ENCODE measurements at regions not wholly inside any gene's neighbourhood (a gene's known extent, or its start where the extent isn't known, plus 50 kb on each side); places are given as distances from the start of the nearest gene placed in this dataset.

DNA sequence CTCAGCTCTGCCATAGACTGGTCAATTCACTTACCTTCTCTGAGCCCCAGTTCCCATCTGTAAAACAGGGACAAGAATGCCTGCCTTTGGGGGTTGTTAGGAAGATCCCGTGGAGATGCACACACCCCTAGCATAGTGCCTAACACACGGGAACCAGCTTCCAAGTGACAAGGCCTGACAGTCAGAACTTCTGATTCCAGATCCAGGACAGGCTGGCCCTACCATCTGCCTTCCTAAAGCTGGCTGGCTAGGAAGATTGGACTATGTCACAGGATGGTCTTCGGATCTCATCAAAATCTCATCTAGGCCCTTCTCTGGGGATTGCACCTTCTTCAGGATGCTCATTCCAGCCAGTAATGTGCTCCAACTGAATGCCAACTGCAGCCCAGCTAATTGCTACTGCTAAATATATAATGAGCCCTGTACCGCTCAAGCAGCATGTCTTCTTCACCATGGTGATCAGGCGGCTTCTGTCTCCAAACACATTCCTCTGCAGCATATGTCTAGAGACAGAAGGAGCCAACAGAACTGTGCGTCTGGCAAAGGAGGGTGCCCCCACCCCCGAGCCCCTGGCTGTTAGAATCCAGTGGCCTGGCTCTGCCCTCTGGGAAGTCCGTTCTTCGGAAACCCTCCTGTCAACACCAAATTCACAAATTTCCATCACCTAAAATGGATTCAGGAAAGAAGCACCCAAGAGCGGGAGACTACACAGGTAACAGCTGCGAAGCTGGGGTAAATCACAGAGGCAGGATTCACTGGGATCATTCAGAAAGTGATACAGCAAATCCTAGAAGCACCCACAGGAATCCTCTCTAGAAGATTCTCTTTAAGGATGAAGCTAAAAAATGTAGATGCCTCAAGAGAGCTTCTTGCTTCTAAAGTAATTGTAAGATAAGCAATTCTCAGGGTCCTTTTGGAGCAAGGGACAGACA is 142.1 kb upstream of the EEPD1 start:
- no peak for DNase-seq (ENCODE audit: low spot score in 2 of 2)
- intact Hi-C loops (cut with DNase I; ENCODE audit: low total_unique reads): no loop called here
- H3K4me3 ChIP-seq: no peak overlapping the region
- H3K4me1 ChIP-seq: no peaks in the 10 kb centered on the region
- no peaks in the 10 kb centered on the region for H3K36me3 ChIP-seq
- H3K9me3 ChIP-seq: no peaks in the 10 kb centered on the region
- no peak overlapping the region for H3K27ac ChIP-seq
- H3K27me3 ChIP-seq: no peaks in the 10 kb centered on the region
- TF ChIP-seq POLR2A (IDR thresholded peaks at IDR 0.05): no peak
- TF ChIP-seq, protein P1, sequence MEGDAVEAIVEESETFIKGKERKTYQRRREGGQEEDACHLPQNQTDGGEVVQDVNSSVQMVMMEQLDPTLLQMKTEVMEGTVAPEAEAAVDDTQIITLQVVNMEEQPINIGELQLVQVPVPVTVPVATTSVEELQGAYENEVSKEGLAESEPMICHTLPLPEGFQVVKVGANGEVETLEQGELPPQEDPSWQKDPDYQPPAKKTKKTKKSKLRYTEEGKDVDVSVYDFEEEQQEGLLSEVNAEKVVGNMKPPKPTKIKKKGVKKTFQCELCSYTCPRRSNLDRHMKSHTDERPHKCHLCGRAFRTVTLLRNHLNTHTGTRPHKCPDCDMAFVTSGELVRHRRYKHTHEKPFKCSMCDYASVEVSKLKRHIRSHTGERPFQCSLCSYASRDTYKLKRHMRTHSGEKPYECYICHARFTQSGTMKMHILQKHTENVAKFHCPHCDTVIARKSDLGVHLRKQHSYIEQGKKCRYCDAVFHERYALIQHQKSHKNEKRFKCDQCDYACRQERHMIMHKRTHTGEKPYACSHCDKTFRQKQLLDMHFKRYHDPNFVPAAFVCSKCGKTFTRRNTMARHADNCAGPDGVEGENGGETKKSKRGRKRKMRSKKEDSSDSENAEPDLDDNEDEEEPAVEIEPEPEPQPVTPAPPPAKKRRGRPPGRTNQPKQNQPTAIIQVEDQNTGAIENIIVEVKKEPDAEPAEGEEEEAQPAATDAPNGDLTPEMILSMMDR (IDR thresholded peaks at IDR 0.05): no peak

DNA sequence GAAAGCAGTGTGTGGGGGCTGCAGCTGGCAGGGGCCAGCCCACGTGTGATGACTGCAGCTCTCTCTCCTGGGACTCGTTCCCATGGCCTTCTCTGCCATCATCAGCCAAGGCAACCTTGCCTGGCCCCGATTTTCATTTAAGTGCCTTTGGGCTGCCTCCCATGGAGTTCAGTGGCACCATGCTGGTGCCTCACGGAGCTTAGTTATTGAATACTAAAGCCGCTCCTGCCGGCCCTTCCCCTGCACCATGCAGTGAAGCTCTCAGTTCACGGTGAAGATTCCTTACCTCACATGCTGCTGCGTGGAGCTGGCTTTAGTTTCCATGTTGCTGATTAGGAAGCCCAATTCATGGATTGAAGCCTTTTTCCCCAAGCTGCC is 141.5 kb upstream of the EEPD1 start:
- no peak for DNase-seq (ENCODE audit: low spot score in 2 of 2)
- H3K36me3 ChIP-seq: no peaks in the 10 kb centered on the region
- H3K4me3 ChIP-seq: no peak overlapping the region
- intact Hi-C loops (cut with DNase I; ENCODE audit: low total_unique reads): no loop called here
- no peaks in the 10 kb centered on the region for H3K4me1 ChIP-seq
- no peaks in the 10 kb centered on the region for H3K9me3 ChIP-seq
- TF ChIP-seq POLR2AphosphoS5 (IDR thresholded peaks at IDR 0.05) (no peak), POLR2A (IDR thresholded peaks at IDR 0.05) (no peak)
- TF ChIP-seq, protein P1 (IDR thresholded peaks at IDR 0.05): no peak
- no peaks in the 10 kb centered on the region for H3K27me3 ChIP-seq
- H3K27ac ChIP-seq: no peak overlapping the region

DNA sequence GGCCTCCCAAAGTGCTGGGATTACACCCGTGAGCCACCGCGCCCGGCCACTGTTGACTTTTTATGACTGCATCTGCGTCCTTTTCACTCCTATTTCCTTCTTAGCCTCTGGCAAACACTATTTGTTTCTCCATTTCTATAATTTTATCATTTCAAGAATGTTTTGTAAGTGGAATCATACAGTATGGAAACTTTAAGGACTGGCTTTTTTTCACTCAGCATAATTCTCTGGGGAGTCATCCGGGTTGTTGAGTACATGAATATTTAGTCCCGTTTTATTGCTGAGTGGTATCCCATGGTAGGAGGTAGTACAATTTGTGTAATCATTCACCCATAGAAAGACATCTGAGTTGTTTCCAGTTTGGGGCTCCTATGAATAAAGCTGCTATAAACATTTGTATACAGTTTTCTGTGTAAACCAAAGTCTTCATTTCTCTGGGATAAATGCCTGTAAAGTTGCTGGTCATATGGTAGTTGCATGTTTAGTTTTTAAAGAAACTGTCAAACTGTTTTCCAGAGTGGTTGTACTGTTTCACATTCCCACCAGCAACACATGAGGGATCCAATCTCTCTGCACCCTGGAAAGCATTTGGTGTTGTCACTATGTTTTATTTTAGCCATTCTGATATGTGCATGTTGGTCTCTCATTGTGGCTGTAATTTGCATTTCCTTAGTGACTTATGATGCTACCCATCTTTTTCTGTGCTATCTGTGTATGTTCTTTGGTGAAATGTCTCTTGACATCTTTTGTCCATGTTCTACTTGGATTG is 139.6 kb upstream of the EEPD1 start:
- TF ChIP-seq POLR2AphosphoS5 (IDR thresholded peaks at IDR 0.05): no peak
- TF ChIP-seq, protein P1 (IDR thresholded peaks at IDR 0.05): no peak
- no peak for TF ChIP-seq POLR2A (IDR thresholded peaks at IDR 0.05)
- Histone ChIP-seq H3K27me3 (no peaks in the 10 kb centered on the region), H3K27ac (no peak overlapping the region)

DNA sequence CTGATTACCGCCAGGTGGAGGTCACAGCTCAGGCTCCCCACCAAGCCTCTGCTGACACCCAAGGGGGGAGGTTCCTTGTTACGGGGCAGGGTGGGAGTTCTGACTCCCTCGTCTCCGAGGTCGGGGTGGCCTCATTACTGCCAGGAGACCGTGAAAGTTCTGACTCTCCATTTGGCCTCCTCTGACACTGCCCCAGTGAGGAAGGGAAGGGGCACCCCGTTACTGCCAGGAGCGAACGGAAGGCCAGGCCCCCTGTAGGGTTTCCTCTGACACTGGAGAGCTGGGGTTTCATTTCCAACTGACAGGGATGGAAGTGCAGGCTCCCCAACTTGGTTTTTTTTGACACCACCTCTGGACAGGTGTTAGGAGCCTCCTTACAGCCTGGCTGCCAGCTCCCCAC is 138.1 kb upstream of the EEPD1 start:
- Histone ChIP-seq H3K4me3 (no peak overlapping the region), H3K36me3 (no peaks in the 10 kb centered on the region), H3K4me1 (no peaks in the 10 kb centered on the region), H3K9me3 (no peaks in the 10 kb centered on the region), H3K27me3 (no peaks in the 10 kb centered on the region), H3K27ac (no peak overlapping the region)
- DNase-seq (ENCODE audit: low spot score in 2 of 2): no peak
- TF ChIP-seq POLR2AphosphoS5 (IDR thresholded peaks at IDR 0.05) (no peak), POLR2A (IDR thresholded peaks at IDR 0.05) (no peak)
- TF ChIP-seq, protein P1 (IDR thresholded peaks at IDR 0.05): no peak
- intact Hi-C loops (cut with DNase I; ENCODE audit: low total_unique reads): no loop called here

More for the DNA sequence above, 139.6 kb upstream of the EEPD1 start:
- Histone ChIP-seq H3K9me3 (no peaks in the 10 kb centered on the region), H3K36me3 (no peaks in the 10 kb centered on the region), H3K4me1 (no peaks in the 10 kb centered on the region), H3K4me3 (no peak overlapping the region)
- intact Hi-C loops (cut with DNase I; ENCODE audit: low total_unique reads): no loop called here
- no peak for DNase-seq (ENCODE audit: low spot score in 2 of 2)

DNA sequence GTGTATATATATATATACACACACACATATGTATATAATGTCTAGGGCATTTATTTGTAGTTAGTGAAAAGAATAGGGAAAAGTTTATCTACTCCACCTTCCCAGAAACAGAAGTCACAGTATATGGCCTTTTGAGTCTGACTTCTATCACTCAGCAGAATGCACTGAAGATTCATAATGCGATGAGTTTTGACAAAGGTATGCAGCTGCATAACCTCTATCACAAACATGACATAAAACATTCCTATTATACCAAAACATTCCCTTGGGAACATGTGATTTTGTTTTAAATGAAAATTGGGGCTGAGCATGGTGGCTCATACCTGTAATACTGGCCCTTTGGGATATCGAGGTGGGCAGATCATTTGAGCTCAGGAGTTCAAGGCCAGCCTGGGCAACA is 137.3 kb upstream of the EEPD1 start:
- Histone ChIP-seq H3K36me3 (no peaks in the 10 kb centered on the region), H3K27me3 (no peaks in the 10 kb centered on the region), H3K4me1 (no peaks in the 10 kb centered on the region), H3K27ac (no peak overlapping the region), H3K9me3 (no peaks in the 10 kb centered on the region), H3K4me3 (no peak overlapping the region)
- no peak for TF ChIP-seq POLR2A (IDR thresholded peaks at IDR 0.05)
- no peak for TF ChIP-seq POLR2AphosphoS5 (IDR thresholded peaks at IDR 0.05)
- TF ChIP-seq, protein P1 (IDR thresholded peaks at IDR 0.05): no peak
- DNase-seq (ENCODE audit: low spot score in 2 of 2): no peak
- intact Hi-C loops (cut with DNase I; ENCODE audit: low total_unique reads): no loop called here

All from breast epithelium (tissue), 4 donors.